Mucosa of descending colon (tissue), 3 donors: ENCODE measurements at regions not wholly inside any gene's neighbourhood (a gene's known extent, or its start where the extent isn't known, plus 50 kb on each side); places are given as distances from the start of the nearest gene placed in this dataset.

ENCODE experiments used
- ATAC-seq: fragments of 200-7000 bp; cut with Tn5 transposase; one replicate; pipeline ENCODE4 v1.9.1; 2020; ENCODE audit warnings: mild to moderate bottlenecking, moderate library complexity
- DNase-seq, 3 donors: peaks; one replicate each; pipeline ENCODE4 v3.0.0-alpha.2; 2020
- H3K36me3 ChIP-seq: fragments of 200-600 bp; one replicate; pipeline ENCODE4 v1.8.0; 2021; ENCODE audit warnings: low read depth, mild to moderate bottlenecking
- H3K4me1 ChIP-seq: fragments of 200-600 bp; one replicate; pipeline ENCODE4 v1.8.0; 2021; ENCODE audit warnings: low read depth, mild to moderate bottlenecking
- H3K4me3 ChIP-seq: fragments of 200-600 bp; one replicate; pipeline ENCODE4 v1.8.0; 2021; ENCODE audit warnings: mild to moderate bottlenecking
- H3K9me3 ChIP-seq: fragments of 200-600 bp; one replicate; pipeline ENCODE4 v1.8.0; 2021; ENCODE audit warnings: mild to moderate bottlenecking
- CTCF ChIP-seq: fragments of 200-600 bp; IDR thresholded peaks from one replicate; pipeline ENCODE4 v1.8.0; 2022; ENCODE audit warnings: antibody characterized with exemption, mild to moderate bottlenecking
- intact Hi-C, 2 donors: fragments of 100-400 bp; cut with DNase I in 1 of 2; cut with micrococcal nuclease in 1 of 2; formaldehyde crosslinking; loops; one replicate each; pipeline versions ENCODE4 v1.11.0 to v1.11.1; 2022; cut with DNase I, micrococcal nuclease
- donor health status: DM: no; HTN: no; CAD: no; lungs with moderate emphysema.
- donor health status: DM: no; HTN: no; CAD: no.
- donor health status: DM: no; HTN: yes; CAD: no.

GRCh38 chr20:51265361-51265760 lies 242.5 kb upstream of the KCNG1 start:
- Histone ChIP-seq H3K36me3 (no peaks in the 10 kb centered on the region), H3K4me3 (no peak overlapping the region), H3K9me3 (no peaks in the 10 kb centered on the region), H3K4me1 (no peaks in the 10 kb centered on the region)
- TF ChIP-seq CTCF = no peak
- intact Hi-C loops = no loop called here
- no peak for DNase-seq
- no peak for ATAC-seq

GRCh38 chr20:51262240-51262639 lies 239.3 kb upstream of the KCNG1 start:
- Histone ChIP-seq H3K4me3 (no peak overlapping the region), H3K4me1 (no peaks in the 10 kb centered on the region), H3K9me3 (no peaks in the 10 kb centered on the region), H3K36me3 (no peaks in the 10 kb centered on the region)
- intact Hi-C loops = no loop called here
- no peak for TF ChIP-seq CTCF
- DNase-seq = no peak
- ATAC-seq = no peak

- H3K36me3 ChIP-seq = no peaks in the 10 kb centered on the region
- no peak for DNase-seq
- no peaks in the 10 kb centered on the region for H3K9me3 ChIP-seq
- no peak overlapping the region for H3K4me3 ChIP-seq
- H3K4me1 ChIP-seq = no peaks in the 10 kb centered on the region
- intact Hi-C loops = no loop called here
- no peak for ATAC-seq
- no peak for TF ChIP-seq CTCF
These were observed 236.5 kb upstream of the KCNG1 start for GRCh38 chr20:51259455-51259854.

DNA sequence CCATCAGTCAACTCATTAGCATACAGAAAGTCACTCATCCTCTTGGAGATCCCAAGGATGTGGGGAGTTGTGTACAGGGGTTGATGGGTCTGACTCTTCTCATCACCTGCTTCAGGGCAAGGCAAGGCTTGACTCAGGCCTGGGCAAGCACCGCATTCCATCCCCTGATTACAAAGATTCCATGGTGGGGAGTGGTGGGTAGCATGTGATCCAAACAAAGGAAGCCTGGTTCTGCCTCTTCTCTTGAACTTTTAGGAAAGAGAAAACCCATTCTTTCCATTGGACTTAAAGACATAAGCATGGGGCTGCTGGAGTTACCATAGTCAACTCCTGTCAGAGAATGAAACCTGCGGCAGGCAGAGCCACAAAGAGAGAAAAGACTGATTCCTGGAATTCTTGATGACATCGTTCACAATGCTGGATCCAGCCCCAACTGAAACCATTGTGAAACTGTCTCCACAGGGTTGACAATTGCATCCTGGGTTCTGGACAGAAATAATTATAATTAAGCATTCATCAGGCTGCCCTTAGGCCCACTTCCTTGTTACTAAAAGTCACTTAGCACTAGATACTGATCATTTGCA lies 235.8 kb upstream of the KCNG1 start:
- DNase-seq = no peak
- ATAC-seq = no peak
- intact Hi-C loops = no loop called here

DNA sequence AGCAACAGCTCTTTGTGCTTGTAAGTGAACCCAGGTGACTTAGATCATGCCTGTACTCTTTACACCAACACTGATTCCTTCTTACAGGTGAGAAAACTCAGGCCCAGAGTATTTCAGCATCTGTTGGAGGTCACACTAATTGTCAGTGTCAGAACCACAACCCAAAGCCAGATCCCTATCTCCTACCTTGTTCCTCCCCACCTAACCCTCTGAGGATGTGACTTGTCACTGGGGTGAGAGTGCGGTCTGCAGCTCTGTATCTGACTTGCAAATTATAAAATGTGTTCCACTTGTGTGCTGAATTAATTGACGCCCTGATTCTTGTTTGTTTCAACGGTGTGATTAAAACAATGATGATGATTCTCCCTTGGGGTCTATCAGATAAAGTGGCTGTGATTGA lies 232.5 kb upstream of the KCNG1 start:
- no peak for ATAC-seq
- H3K36me3 ChIP-seq = no peaks in the 10 kb centered on the region

More for the DNA sequence above, 235.8 kb upstream of the KCNG1 start:
- Histone ChIP-seq H3K9me3 (no peaks in the 10 kb centered on the region), H3K4me1 (no peaks in the 10 kb centered on the region), H3K4me3 (no peak overlapping the region), H3K36me3 (no peaks in the 10 kb centered on the region)
- no peak for TF ChIP-seq CTCF

More for the DNA sequence above, 232.5 kb upstream of the KCNG1 start:
- intact Hi-C loops = no loop called here
- Histone ChIP-seq H3K4me1 (no peaks in the 10 kb centered on the region), H3K9me3 (no peaks in the 10 kb centered on the region), H3K4me3 (no peak overlapping the region)
- TF ChIP-seq CTCF = no peak
- DNase-seq = no peak
